ENCODE measurements at regions not wholly inside any gene's neighbourhood (a gene's known extent, or its start where the extent isn't known, plus 50 kb on each side); places are given as distances from the start of the nearest gene placed in this dataset.
"Not testable (repeated sequence)": the region's sequence is repeated elsewhere in the genome, so short reads cannot be mapped to it uniquely, and the experiment has no call there.

- H3K27me3 Mint-ChIP-seq; H3K36me3 Mint-ChIP-seq (ENCODE audit: low read depth); H3K27ac Mint-ChIP-seq; H3K4me1 Mint-ChIP-seq; H3K4me3 Mint-ChIP-seq; CTCF ChIA-PET; DNase-seq; POLR2A ChIA-PET: not testable (repeated sequence)
- H3K9me3 Mint-ChIP-seq: peaks cover 11% of the 10 kb centered on the region
These were observed 149.1 kb upstream of the ATP10B start for GRCh38 chr5:161001142-161001541.

- Mint-ChIP-seq H3K36me3 (ENCODE audit: low read depth) (no peaks in the 10 kb centered on the region), H3K27ac (no peak overlapping the region), H3K9me3 (peaks cover 3% of the 10 kb centered on the region), H3K4me1 (no peaks in the 10 kb centered on the region), H3K27me3 (no peaks in the 10 kb centered on the region), H3K4me3 (no peak overlapping the region)
- ChIA-PET POLR2A (no interaction called here), CTCF (interaction anchor here (0.6 kb wide), 1 partner anchor 12 kb away, joined by 3 read pairs; no protein-coding TSS in a partner anchor)
- DNase-seq: no peak
These were observed 139.2 kb upstream of the ATP10B start for GRCh38 chr5:160991205-160991604.

GRCh38 chr5:160979385-160979784 lies 127.4 kb upstream of the ATP10B start:
- no peak for DNase-seq
- no peak overlapping the region for H3K27ac Mint-ChIP-seq
- H3K9me3 Mint-ChIP-seq: no peaks in the 10 kb centered on the region
- no peaks in the 10 kb centered on the region for H3K4me1 Mint-ChIP-seq
- H3K36me3 Mint-ChIP-seq (ENCODE audit: low read depth): no peaks in the 10 kb centered on the region
- H3K4me3 Mint-ChIP-seq: no peak overlapping the region
- ChIA-PET POLR2A (no interaction called here), CTCF (interaction anchor here (1.2 kb wide), 1 partner anchor 12 kb away, joined by 3 read pairs; no protein-coding TSS in a partner anchor)
- H3K27me3 Mint-ChIP-seq: no peaks in the 10 kb centered on the region

GRCh38 chr5:160978944-160979343 lies 126.9 kb upstream of the ATP10B start:
- no peaks in the 10 kb centered on the region for H3K27me3 Mint-ChIP-seq
- H3K9me3 Mint-ChIP-seq: no peaks in the 10 kb centered on the region
- CTCF ChIA-PET: interaction anchor here (1.2 kb wide), 1 partner anchor 12 kb away, joined by 3 read pairs; no protein-coding TSS in a partner anchor
- no peak overlapping the region for H3K27ac Mint-ChIP-seq
- no peak overlapping the region for H3K4me3 Mint-ChIP-seq
- DNase-seq: no peak
- POLR2A ChIA-PET: no interaction called here
- H3K4me1 Mint-ChIP-seq: no peaks in the 10 kb centered on the region
- H3K36me3 Mint-ChIP-seq (ENCODE audit: low read depth): no peaks in the 10 kb centered on the region

GRCh38 chr5:160976181-160976580 lies 124.2 kb upstream of the ATP10B start:
- H3K36me3 Mint-ChIP-seq (ENCODE audit: low read depth): no peaks in the 10 kb centered on the region
- no peaks in the 10 kb centered on the region for H3K4me1 Mint-ChIP-seq
- no peaks in the 10 kb centered on the region for H3K9me3 Mint-ChIP-seq
- H3K4me3 Mint-ChIP-seq: no peak overlapping the region
- no peaks in the 10 kb centered on the region for H3K27me3 Mint-ChIP-seq
- DNase-seq: no peak
- H3K27ac Mint-ChIP-seq: no peak overlapping the region
- ChIA-PET POLR2A (no interaction called here), CTCF (interaction anchor here (0.5 kb wide), 1 partner anchor 42 kb away, joined by 3 read pairs; no protein-coding TSS in a partner anchor)

GRCh38 chr5:160970605-160971191 lies 118.7 kb upstream of the ATP10B start:
- Mint-ChIP-seq H3K27ac (no peak overlapping the region), H3K36me3 (ENCODE audit: low read depth) (no peaks in the 10 kb centered on the region), H3K9me3 (no peaks in the 10 kb centered on the region), H3K4me1 (no peaks in the 10 kb centered on the region), H3K27me3 (peaks cover 2% of the 10 kb centered on the region), H3K4me3 (no peak overlapping the region)
- CTCF ChIA-PET: no interaction called here
- no peak for DNase-seq
- POLR2A ChIA-PET: no interaction called here

- H3K27me3 Mint-ChIP-seq: peaks cover 2% of the 10 kb centered on the region
- no peaks in the 10 kb centered on the region for H3K4me1 Mint-ChIP-seq
- no peaks in the 10 kb centered on the region for H3K9me3 Mint-ChIP-seq
- H3K36me3 Mint-ChIP-seq (ENCODE audit: low read depth): no peaks in the 10 kb centered on the region
- ChIA-PET POLR2A (no interaction called here), CTCF (no interaction called here)
- no peak overlapping the region for H3K4me3 Mint-ChIP-seq
- H3K27ac Mint-ChIP-seq: no peak overlapping the region
- DNase-seq: no peak
These were observed 117.6 kb upstream of the ATP10B start for GRCh38 chr5:160969645-160970044.

- Mint-ChIP-seq H3K27ac (no peak overlapping the region), H3K4me3 (no peak overlapping the region), H3K36me3 (ENCODE audit: low read depth) (no peaks in the 10 kb centered on the region), H3K27me3 (peaks cover 2% of the 10 kb centered on the region), H3K9me3 (no peaks in the 10 kb centered on the region), H3K4me1 (no peaks in the 10 kb centered on the region)
- ChIA-PET CTCF (no interaction called here), POLR2A (no interaction called here)
- DNase-seq: no peak
These were observed 116.5 kb upstream of the ATP10B start for GRCh38 chr5:160968480-160968879.

GRCh38 chr5:160966921-160967320 lies 114.9 kb upstream of the ATP10B start:
- Mint-ChIP-seq H3K36me3 (ENCODE audit: low read depth) (no peaks in the 10 kb centered on the region), H3K4me3 (no peak overlapping the region), H3K27me3 (peaks cover 2% of the 10 kb centered on the region), H3K9me3 (no peaks in the 10 kb centered on the region), H3K4me1 (no peaks in the 10 kb centered on the region), H3K27ac (no peak overlapping the region)
- DNase-seq: no peak
- ChIA-PET CTCF (no interaction called here), POLR2A (no interaction called here)

GRCh38 chr5:160961761-160962160 lies 109.8 kb upstream of the ATP10B start:
- Mint-ChIP-seq H3K4me3 (no peak overlapping the region), H3K36me3 (ENCODE audit: low read depth) (no peaks in the 10 kb centered on the region), H3K9me3 (no peaks in the 10 kb centered on the region), H3K4me1 (no peaks in the 10 kb centered on the region), H3K27ac (no peak overlapping the region), H3K27me3 (peaks cover 2% of the 10 kb centered on the region)
- ChIA-PET CTCF (no interaction called here), POLR2A (no interaction called here)
- DNase-seq: no peak

GRCh38 chr5:160961038-160961437 lies 109.0 kb upstream of the ATP10B start:
- POLR2A ChIA-PET: no interaction called here
- peaks cover 2% of the 10 kb centered on the region for H3K27me3 Mint-ChIP-seq
- DNase-seq: no peak

GRCh38 chr5:160960592-160960991 lies 108.6 kb upstream of the ATP10B start:
- ChIA-PET CTCF (no interaction called here), POLR2A (no interaction called here)
- H3K36me3 Mint-ChIP-seq (ENCODE audit: low read depth): no peaks in the 10 kb centered on the region
- H3K9me3 Mint-ChIP-seq: no peaks in the 10 kb centered on the region
- H3K27me3 Mint-ChIP-seq: peaks cover 2% of the 10 kb centered on the region
- H3K4me3 Mint-ChIP-seq: no peak overlapping the region
- no peaks in the 10 kb centered on the region for H3K4me1 Mint-ChIP-seq
- H3K27ac Mint-ChIP-seq: no peak overlapping the region
- DNase-seq: no peak

More at GRCh38 chr5:160961038-160961437, 109.0 kb upstream of the ATP10B start:
- H3K36me3 Mint-ChIP-seq (ENCODE audit: low read depth): no peaks in the 10 kb centered on the region
- no peak overlapping the region for H3K4me3 Mint-ChIP-seq
- CTCF ChIA-PET: no interaction called here
- no peaks in the 10 kb centered on the region for H3K9me3 Mint-ChIP-seq
- no peak overlapping the region for H3K27ac Mint-ChIP-seq
- no peaks in the 10 kb centered on the region for H3K4me1 Mint-ChIP-seq

GRCh38 chr5:160959804-160960203 lies 107.8 kb upstream of the ATP10B start:
- CTCF ChIA-PET: no interaction called here
- Mint-ChIP-seq H3K27me3 (peaks cover 2% of the 10 kb centered on the region), H3K9me3 (no peaks in the 10 kb centered on the region), H3K27ac (no peak overlapping the region), H3K4me1 (no peaks in the 10 kb centered on the region), H3K36me3 (ENCODE audit: low read depth) (no peaks in the 10 kb centered on the region), H3K4me3 (no peak overlapping the region)
- POLR2A ChIA-PET: no interaction called here
- DNase-seq: no peak

- ChIA-PET CTCF (no interaction called here), POLR2A (no interaction called here)
- no peaks in the 10 kb centered on the region for H3K9me3 Mint-ChIP-seq
- H3K27me3 Mint-ChIP-seq: peaks cover 2% of the 10 kb centered on the region
- no peaks in the 10 kb centered on the region for H3K36me3 Mint-ChIP-seq (ENCODE audit: low read depth)
- no peak overlapping the region for H3K27ac Mint-ChIP-seq
- H3K4me1 Mint-ChIP-seq: no peaks in the 10 kb centered on the region
- H3K4me3 Mint-ChIP-seq: no peak overlapping the region
- DNase-seq: no peak
These were observed 105.4 kb upstream of the ATP10B start for GRCh38 chr5:160957312-160957861.
